ENCODE measurements at regions not wholly inside any gene's neighbourhood (a gene's known extent, or its start where the extent isn't known, plus 50 kb on each side); places are given as distances from the start of the nearest gene placed in this dataset.
"Not testable (repeated sequence)": the region's sequence is repeated elsewhere in the genome, so short reads cannot be mapped to it uniquely, and the experiment has no call there.

- not testable (repeated sequence) for DNase-seq (ENCODE audit: low spot score)
Observed at GRCh38 chr21:10270211-10270610, 251.2 kb upstream of the TPTE start.

- DNase-seq (ENCODE audit: low spot score), result peak; percentile 11
Observed at GRCh38 chr21:10271666-10272207, 249.6 kb upstream of the TPTE start.

DNA sequence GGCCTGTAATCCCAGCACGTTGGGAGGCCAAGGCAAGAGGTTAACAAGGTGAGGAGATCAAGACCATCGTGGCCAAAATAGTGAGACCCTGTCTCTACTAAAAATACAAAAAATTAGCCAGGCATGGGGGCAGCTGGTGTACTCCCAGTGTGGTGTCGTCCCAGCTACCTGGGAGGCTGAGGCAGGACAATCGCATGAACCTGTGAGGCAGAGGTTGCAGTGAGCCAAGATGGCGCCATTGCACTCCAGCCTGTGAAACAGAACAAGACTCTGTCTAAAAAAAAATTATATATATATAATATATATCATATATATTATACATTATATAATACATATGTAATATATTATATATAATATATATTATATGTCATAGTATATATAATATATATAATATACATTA, 249.2 kb upstream of the TPTE start:
- no peak for DNase-seq (ENCODE audit: low spot score)

- no peak for DNase-seq (ENCODE audit: low spot score)
Observed at GRCh38 chr21:10273196-10273595, 248.2 kb upstream of the TPTE start.

DNA sequence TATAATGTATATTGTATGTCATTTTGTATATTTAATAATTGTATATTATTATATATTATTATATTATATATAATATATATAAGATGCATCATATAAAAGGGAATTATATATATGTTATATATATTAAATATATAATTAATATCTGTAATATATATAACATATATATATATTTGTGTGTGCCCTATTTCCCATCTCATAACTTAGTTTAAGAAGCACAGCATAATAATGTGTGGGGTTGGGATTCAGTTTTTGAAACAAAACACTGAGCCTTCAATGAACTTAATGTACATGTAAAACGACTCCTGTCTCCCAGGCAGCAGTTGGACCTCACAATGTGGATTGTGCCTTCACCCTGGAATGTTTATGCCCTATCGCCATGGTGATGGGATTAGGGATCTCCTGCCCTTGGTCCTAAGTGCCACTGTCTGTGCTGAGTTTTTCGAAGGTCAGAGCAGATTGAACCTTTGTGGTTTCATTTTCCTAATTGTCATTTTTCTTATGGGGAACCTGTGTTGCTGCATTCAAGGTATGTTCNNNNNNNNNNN, 247.5 kb upstream of the TPTE start:
- not testable (repeated sequence) for DNase-seq (ENCODE audit: low spot score)
